ENCODE measurements at regions not wholly inside any gene's neighbourhood (a gene's known extent, or its start where the extent isn't known, plus 50 kb on each side); places are given as distances from the start of the nearest gene placed in this dataset.
"Not testable (repeated sequence)": the region's sequence is repeated elsewhere in the genome, so short reads cannot be mapped to it uniquely, and the experiment has no call there.

- H3K36me3 Mint-ChIP-seq (ENCODE audit: insufficient read depth, unreplicated experiment); CTCF ChIA-PET; BruUV-seq (replicated peaks); H3K4me3 Mint-ChIP-seq (ENCODE audit: low read depth, unreplicated experiment); intact Hi-C loops (cut with micrococcal nuclease; ENCODE audit: unreplicated experiment); H3K9me3 Mint-ChIP-seq (ENCODE audit: low read depth, unreplicated experiment); H3K4me1 Mint-ChIP-seq (ENCODE audit: low read depth, unreplicated experiment); H3K27me3 Mint-ChIP-seq (ENCODE audit: unreplicated experiment); H3K27ac Mint-ChIP-seq (ENCODE audit: unreplicated experiment); DNase-seq: not testable (repeated sequence)
Measured at GRCh38 chr1:228611707-228612106, 123.6 kb upstream of the RHOU start.

- H3K27me3 Mint-ChIP-seq (ENCODE audit: unreplicated experiment); H3K36me3 Mint-ChIP-seq (ENCODE audit: insufficient read depth, unreplicated experiment); H3K27ac Mint-ChIP-seq (ENCODE audit: unreplicated experiment); H3K9me3 Mint-ChIP-seq (ENCODE audit: low read depth, unreplicated experiment); H3K4me3 Mint-ChIP-seq (ENCODE audit: low read depth, unreplicated experiment); BruUV-seq (replicated peaks); intact Hi-C loops (cut with micrococcal nuclease; ENCODE audit: unreplicated experiment); H3K4me1 Mint-ChIP-seq (ENCODE audit: low read depth, unreplicated experiment); CTCF ChIA-PET; DNase-seq: not testable (repeated sequence)
Measured at GRCh38 chr1:228622002-228622716, 113.1 kb upstream of the RHOU start.

DNA sequence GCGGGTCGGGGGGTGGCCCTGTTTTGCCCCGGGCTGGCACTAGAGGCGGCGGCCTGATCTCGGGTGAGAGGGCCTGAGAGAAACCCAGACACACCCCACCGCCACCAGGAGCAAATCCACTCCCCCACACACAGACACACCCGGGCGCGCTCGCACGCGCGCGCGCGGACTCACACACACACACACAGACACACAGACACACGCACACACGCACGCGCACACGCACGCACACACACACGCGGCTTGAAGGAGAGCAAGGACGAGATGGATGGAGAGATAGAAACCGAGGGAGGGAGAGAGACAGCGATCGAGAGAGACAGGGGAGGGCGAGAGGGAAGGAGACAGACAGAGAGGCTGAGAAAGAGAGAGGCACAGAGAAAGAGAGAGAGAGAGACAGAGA lies 108.8 kb upstream of the RHOU start:
- CTCF ChIA-PET; H3K9me3 Mint-ChIP-seq (ENCODE audit: low read depth, unreplicated experiment); intact Hi-C loops (cut with micrococcal nuclease; ENCODE audit: unreplicated experiment); H3K27ac Mint-ChIP-seq (ENCODE audit: unreplicated experiment); H3K4me1 Mint-ChIP-seq (ENCODE audit: low read depth, unreplicated experiment); H3K36me3 Mint-ChIP-seq (ENCODE audit: insufficient read depth, unreplicated experiment); BruUV-seq (replicated peaks); DNase-seq; H3K4me3 Mint-ChIP-seq (ENCODE audit: low read depth, unreplicated experiment); H3K27me3 Mint-ChIP-seq (ENCODE audit: unreplicated experiment): not testable (repeated sequence)

GRCh38 chr1:228632858-228633257 lies 102.4 kb upstream of the RHOU start:
- CTCF ChIA-PET; DNase-seq; H3K27ac Mint-ChIP-seq (ENCODE audit: unreplicated experiment); H3K4me1 Mint-ChIP-seq (ENCODE audit: low read depth, unreplicated experiment); H3K9me3 Mint-ChIP-seq (ENCODE audit: low read depth, unreplicated experiment); BruUV-seq (replicated peaks); H3K36me3 Mint-ChIP-seq (ENCODE audit: insufficient read depth, unreplicated experiment); H3K4me3 Mint-ChIP-seq (ENCODE audit: low read depth, unreplicated experiment); intact Hi-C loops (cut with micrococcal nuclease; ENCODE audit: unreplicated experiment); H3K27me3 Mint-ChIP-seq (ENCODE audit: unreplicated experiment): not testable (repeated sequence)

DNA sequence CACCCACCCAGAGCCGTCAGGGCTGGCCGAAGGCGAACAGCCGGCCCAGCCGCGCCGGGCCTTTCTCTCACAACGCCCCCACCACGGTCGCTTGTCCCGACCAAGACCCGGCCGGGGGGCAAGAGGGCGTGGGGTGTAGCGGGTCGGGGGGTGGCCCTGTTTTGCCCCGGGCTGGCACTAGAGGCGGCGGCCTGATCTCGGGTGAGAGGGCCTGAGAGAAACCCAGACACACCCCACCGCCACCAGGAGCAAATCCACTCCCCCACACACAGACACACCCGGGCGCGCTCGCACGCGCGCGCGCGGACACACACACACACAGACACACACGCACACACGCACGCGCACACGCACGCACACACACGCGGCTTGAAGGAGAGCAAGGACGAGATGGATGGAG lies 100.0 kb upstream of the RHOU start:
- H3K4me1 Mint-ChIP-seq (ENCODE audit: low read depth, unreplicated experiment); H3K27ac Mint-ChIP-seq (ENCODE audit: unreplicated experiment); H3K9me3 Mint-ChIP-seq (ENCODE audit: low read depth, unreplicated experiment); H3K36me3 Mint-ChIP-seq (ENCODE audit: insufficient read depth, unreplicated experiment); CTCF ChIA-PET; H3K27me3 Mint-ChIP-seq (ENCODE audit: unreplicated experiment); BruUV-seq (replicated peaks); H3K4me3 Mint-ChIP-seq (ENCODE audit: low read depth, unreplicated experiment); intact Hi-C loops (cut with micrococcal nuclease; ENCODE audit: unreplicated experiment): not testable (repeated sequence)
- DNase-seq, result peak; percentile 38

DNA sequence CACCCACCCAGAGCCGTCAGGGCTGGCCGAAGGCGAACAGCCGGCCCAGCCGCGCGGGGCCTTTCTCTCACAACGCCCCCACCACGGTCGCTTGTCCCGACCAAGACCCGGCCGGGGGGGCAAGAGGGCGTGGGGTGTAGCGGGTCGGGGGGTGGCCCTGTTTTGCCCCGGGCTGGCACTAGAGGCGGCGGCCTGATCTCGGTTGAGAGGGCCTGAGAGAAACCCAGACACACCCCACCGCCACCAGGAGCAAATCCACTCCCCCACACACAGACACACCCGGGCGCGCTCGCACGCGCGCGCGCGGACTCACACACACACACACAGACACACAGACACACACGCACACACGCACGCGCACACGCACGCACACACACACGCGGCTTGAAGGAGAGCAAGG lies 97.8 kb upstream of the RHOU start:
- H3K36me3 Mint-ChIP-seq (ENCODE audit: insufficient read depth, unreplicated experiment); intact Hi-C loops (cut with micrococcal nuclease; ENCODE audit: unreplicated experiment); H3K9me3 Mint-ChIP-seq (ENCODE audit: low read depth, unreplicated experiment); H3K4me1 Mint-ChIP-seq (ENCODE audit: low read depth, unreplicated experiment); H3K4me3 Mint-ChIP-seq (ENCODE audit: low read depth, unreplicated experiment); DNase-seq; H3K27me3 Mint-ChIP-seq (ENCODE audit: unreplicated experiment); BruUV-seq (replicated peaks); CTCF ChIA-PET; H3K27ac Mint-ChIP-seq (ENCODE audit: unreplicated experiment): not testable (repeated sequence)

- TF ChIP-seq CTCF (IDR thresholded peaks at IDR 0.05; ENCODE audit: unreplicated experiment), result no peak
- Mint-ChIP-seq H3K27ac (ENCODE audit: unreplicated experiment) (peak overlapping the region; percentile 34), H3K27me3 (ENCODE audit: unreplicated experiment) (peaks cover 34% of the 10 kb centered on the region), H3K4me3 (ENCODE audit: low read depth, unreplicated experiment) (peak overlapping the region; percentile 76), H3K36me3 (ENCODE audit: insufficient read depth, unreplicated experiment) (peaks cover 29% of the 10 kb centered on the region), H3K9me3 (ENCODE audit: low read depth, unreplicated experiment) (no peaks in the 10 kb centered on the region), H3K4me1 (ENCODE audit: low read depth, unreplicated experiment) (peaks cover 29% of the 10 kb centered on the region)
- BruUV-seq (replicated peaks), result no TSS peak
- CTCF ChIA-PET, result no interaction called here
- DNase-seq, result no peak
- intact Hi-C loops (cut with micrococcal nuclease; ENCODE audit: unreplicated experiment), result no loop called here
Measured at GRCh38 chr1:228646717-228647522, 88.4 kb upstream of the RHOU start.

Measured in Calu3 (cell line).